CD14-positive monocyte (primary cell): ENCODE measurements at regions not wholly inside any gene's neighbourhood (a gene's known extent, or its start where the extent isn't known, plus 50 kb on each side); places are given as distances from the start of the nearest gene placed in this dataset.

Source experiments
- DNase-seq, 3 donors: peaks; one replicate each; pipeline ENCODE4 v3.0.0-alpha.2; 2011 to 2022
- H2AFZ ChIP-seq: 2 replicates; pipeline ENCODE4 v1.6.0; 2012; ENCODE audit warnings: mild to moderate bottlenecking, low read depth, low read length, inconsistent platforms; ENCODE audit not compliant: insufficient read depth, poor library complexity, severe bottlenecking
- H3K27ac ChIP-seq, 2 donors: 1 replicate in 1 of 2; 2 replicates in 1 of 2; pipeline ENCODE4 v1.5.1; 2012 to 2013; ENCODE audit warnings: low read length in 2 of 2, control low read depth in 1 of 2, inconsistent platforms in 1 of 2, low read depth in 1 of 2, mild to moderate bottlenecking in 1 of 2
- H3K27me3 ChIP-seq, 2 donors: one replicate each; pipeline versions ENCODE4 v1.6.0 to v1.6.1; 2011 to 2013; ENCODE audit warnings: low read length in 2 of 2; ENCODE audit not compliant: control insufficient read depth in 2 of 2, insufficient read depth in 2 of 2
- H3K36me3 ChIP-seq, 2 donors: replicated peaks in 1 of 2; 1 replicate in 1 of 2; 2 replicates in 1 of 2; pipeline versions ENCODE4 v1.5.1 to v1.6.1; 2012 to 2013; ENCODE audit warnings: low read length in 2 of 2, control low read depth in 1 of 2, inconsistent platforms in 1 of 2, mild to moderate bottlenecking in 1 of 2; ENCODE audit not compliant: insufficient read depth in 2 of 2, control insufficient read depth in 1 of 2
- H3K4me1 ChIP-seq, 2 donors: 1 replicate in 1 of 2; 2 replicates in 1 of 2; pipeline versions ENCODE4 v1.5.1 to v1.6.1; 2012 to 2013; ENCODE audit warnings: low read length in 2 of 2, control low read depth in 1 of 2, inconsistent platforms in 1 of 2, mild to moderate bottlenecking in 1 of 2, moderate library complexity in 1 of 2; ENCODE audit not compliant: insufficient read depth in 2 of 2, control insufficient read depth in 1 of 2
- H3K4me2 ChIP-seq: replicated peaks from 2 replicates; pipeline ENCODE3; 2012; ENCODE audit warnings: low read length, moderate library complexity, mild to moderate bottlenecking; ENCODE audit not compliant: poor library complexity, severe bottlenecking; ENCODE audit errors: extremely low read depth
- H3K4me3 ChIP-seq, 3 experiments: fragments of 200-600 bp in 1 of 3; sonication (generic) in 1 of 3; replicated peaks in 1 of 3; 1 replicate in 2 of 3; 2 replicates in 1 of 3; pipeline ENCODE4 v1.5.1; 2011 to 2013; ENCODE audit warnings: low read length in 3 of 3, mild to moderate bottlenecking in 3 of 3, control low read depth in 2 of 3, low read depth in 2 of 3, inconsistent platforms in 1 of 3, moderate library complexity in 1 of 3
- H3K79me2 ChIP-seq: 2 replicates; pipeline ENCODE4 v1.6.0; 2012; ENCODE audit warnings: mild to moderate bottlenecking, control low read depth, inconsistent platforms, low read length, moderate library complexity; ENCODE audit not compliant: insufficient read depth
- H3K9ac ChIP-seq: 2 replicates; pipeline ENCODE4 v1.6.0; 2017; ENCODE audit warnings: low read length, mild to moderate bottlenecking; ENCODE audit not compliant: insufficient read depth, poor library complexity, severe bottlenecking
- H3K9me3 ChIP-seq, 2 donors: replicated peaks in 1 of 2; 1 replicate in 1 of 2; 2 replicates in 1 of 2; pipeline versions ENCODE4 v1.5.1 to v1.6.1; 2012 to 2013; ENCODE audit warnings: low read length in 2 of 2, control low read depth in 1 of 2; ENCODE audit not compliant: control insufficient read depth in 1 of 2, insufficient read depth in 1 of 2
- H4K20me1 ChIP-seq: 2 replicates; pipeline ENCODE4 v1.6.0; 2012; ENCODE audit warnings: mild to moderate bottlenecking, low read length, control low read depth, moderate library complexity; ENCODE audit not compliant: insufficient read depth
- H3K27ac Mint-ChIP-seq, 7 donors: one replicate each; pipeline ENCODE4 v1.8.0; 2020; ENCODE audit warnings: mild to moderate bottlenecking in 7 of 7, mixed read lengths in 7 of 7, moderate library complexity in 6 of 7, inconsistent platforms in 2 of 7
- H3K27me3 Mint-ChIP-seq, 3 donors: one replicate each; pipeline ENCODE4 v1.8.0; 2021 to 2022; ENCODE audit warnings: low read depth in 3 of 3, mild to moderate bottlenecking in 3 of 3, mixed read lengths in 3 of 3, moderate library complexity in 3 of 3, inconsistent platforms in 1 of 3
- H3K36me3 Mint-ChIP-seq, 2 donors: one replicate each; pipeline ENCODE4 v1.8.0; 2020; ENCODE audit warnings: mixed read lengths in 2 of 2, inconsistent platforms in 1 of 2, mild to moderate bottlenecking in 1 of 2
- H3K4me1 Mint-ChIP-seq: one replicate; pipeline ENCODE4 v1.8.0; 2020; ENCODE audit warnings: mild to moderate bottlenecking, mixed read lengths
- H3K4me3 Mint-ChIP-seq, 2 donors: one replicate each; pipeline ENCODE4 v1.8.0; 2020; ENCODE audit warnings: mild to moderate bottlenecking in 2 of 2, mixed read lengths in 2 of 2, moderate library complexity in 1 of 2
- H3K9me3 Mint-ChIP-seq, 7 donors: one replicate each; pipeline ENCODE4 v1.8.0; 2020 to 2022; ENCODE audit warnings: mixed read lengths in 7 of 7, mild to moderate bottlenecking in 6 of 7, moderate library complexity in 6 of 7, inconsistent platforms in 2 of 7
- WGBS: methylation state at CpG from one replicate; pipeline ENCODE4 v1.1.5; 2013; ENCODE audit warnings: missing lambda C conversion rate; ENCODE audit not compliant: insufficient coverage; 5-methylcytosine and 5-hydroxymethylcytosine counted together
- intact Hi-C, 2 donors: fragments of 100-400 bp; cut with micrococcal nuclease; formaldehyde crosslinking; loops; one replicate each; pipeline versions ENCODE4 v1.15.0 to v1.15.1; 2023
- TF ChIP-seq, protein P1 (sequence below): fragments of 200-600 bp; IDR thresholded peaks from one replicate; pipeline ENCODE4 v1.8.0; 2022; ENCODE audit warnings: antibody characterized with exemption, mild to moderate bottlenecking

DNA sequence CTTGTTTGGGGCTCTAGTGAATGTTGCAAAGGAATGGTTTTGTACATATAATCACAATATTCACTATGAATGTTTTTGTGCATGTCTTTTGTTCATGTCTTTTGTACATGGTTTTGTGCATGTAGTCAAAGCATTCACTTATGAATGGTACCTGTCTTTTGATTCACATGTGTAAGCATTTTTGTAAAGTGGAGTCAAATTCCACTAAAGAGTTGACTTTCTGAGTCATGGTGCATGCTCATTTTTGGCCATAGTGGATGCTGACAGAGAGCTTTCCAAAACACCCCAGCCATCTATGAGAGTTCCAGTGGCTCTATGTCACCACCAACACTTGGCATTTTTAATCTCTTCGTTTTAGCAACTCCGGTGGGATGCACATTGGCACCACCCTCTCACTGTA lies 1185.9 kb upstream of the TMEM132C start:
- Histone ChIP-seq H4K20me1 (no peaks in the 10 kb centered on the region), H3K4me3 (no peak overlapping the region), H2AFZ (no peak overlapping the region), H3K36me3 (no peaks in the 10 kb centered on the region), H3K27ac (no peak overlapping the region), H3K4me2 (no peak overlapping the region), H3K79me2 (no peaks in the 10 kb centered on the region), H3K9me3 (no peaks in the 10 kb centered on the region), H3K4me1 (no peaks in the 10 kb centered on the region), H3K9ac (no peak overlapping the region), H3K27me3 (no peaks in the 10 kb centered on the region)
- Mint-ChIP-seq H3K9me3 (peaks cover 0 to 3% (median 0%) of the 10 kb centered on the region in 7 donors), H3K4me1 (peaks cover 8% of the 10 kb centered on the region), H3K27ac (no peak overlapping the region), H3K4me3 (no peak overlapping the region), H3K27me3 (peaks cover 0 to 4% (median 0%) of the 10 kb centered on the region in 3 donors), H3K36me3 (no peaks in the 10 kb centered on the region)
- no peak for DNase-seq
- intact Hi-C loops: no loop called here
- TF ChIP-seq, protein P1, sequence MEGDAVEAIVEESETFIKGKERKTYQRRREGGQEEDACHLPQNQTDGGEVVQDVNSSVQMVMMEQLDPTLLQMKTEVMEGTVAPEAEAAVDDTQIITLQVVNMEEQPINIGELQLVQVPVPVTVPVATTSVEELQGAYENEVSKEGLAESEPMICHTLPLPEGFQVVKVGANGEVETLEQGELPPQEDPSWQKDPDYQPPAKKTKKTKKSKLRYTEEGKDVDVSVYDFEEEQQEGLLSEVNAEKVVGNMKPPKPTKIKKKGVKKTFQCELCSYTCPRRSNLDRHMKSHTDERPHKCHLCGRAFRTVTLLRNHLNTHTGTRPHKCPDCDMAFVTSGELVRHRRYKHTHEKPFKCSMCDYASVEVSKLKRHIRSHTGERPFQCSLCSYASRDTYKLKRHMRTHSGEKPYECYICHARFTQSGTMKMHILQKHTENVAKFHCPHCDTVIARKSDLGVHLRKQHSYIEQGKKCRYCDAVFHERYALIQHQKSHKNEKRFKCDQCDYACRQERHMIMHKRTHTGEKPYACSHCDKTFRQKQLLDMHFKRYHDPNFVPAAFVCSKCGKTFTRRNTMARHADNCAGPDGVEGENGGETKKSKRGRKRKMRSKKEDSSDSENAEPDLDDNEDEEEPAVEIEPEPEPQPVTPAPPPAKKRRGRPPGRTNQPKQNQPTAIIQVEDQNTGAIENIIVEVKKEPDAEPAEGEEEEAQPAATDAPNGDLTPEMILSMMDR: no peak
- 92% methylated on average over 2 of the region's 2 CpGs for WGBS

DNA sequence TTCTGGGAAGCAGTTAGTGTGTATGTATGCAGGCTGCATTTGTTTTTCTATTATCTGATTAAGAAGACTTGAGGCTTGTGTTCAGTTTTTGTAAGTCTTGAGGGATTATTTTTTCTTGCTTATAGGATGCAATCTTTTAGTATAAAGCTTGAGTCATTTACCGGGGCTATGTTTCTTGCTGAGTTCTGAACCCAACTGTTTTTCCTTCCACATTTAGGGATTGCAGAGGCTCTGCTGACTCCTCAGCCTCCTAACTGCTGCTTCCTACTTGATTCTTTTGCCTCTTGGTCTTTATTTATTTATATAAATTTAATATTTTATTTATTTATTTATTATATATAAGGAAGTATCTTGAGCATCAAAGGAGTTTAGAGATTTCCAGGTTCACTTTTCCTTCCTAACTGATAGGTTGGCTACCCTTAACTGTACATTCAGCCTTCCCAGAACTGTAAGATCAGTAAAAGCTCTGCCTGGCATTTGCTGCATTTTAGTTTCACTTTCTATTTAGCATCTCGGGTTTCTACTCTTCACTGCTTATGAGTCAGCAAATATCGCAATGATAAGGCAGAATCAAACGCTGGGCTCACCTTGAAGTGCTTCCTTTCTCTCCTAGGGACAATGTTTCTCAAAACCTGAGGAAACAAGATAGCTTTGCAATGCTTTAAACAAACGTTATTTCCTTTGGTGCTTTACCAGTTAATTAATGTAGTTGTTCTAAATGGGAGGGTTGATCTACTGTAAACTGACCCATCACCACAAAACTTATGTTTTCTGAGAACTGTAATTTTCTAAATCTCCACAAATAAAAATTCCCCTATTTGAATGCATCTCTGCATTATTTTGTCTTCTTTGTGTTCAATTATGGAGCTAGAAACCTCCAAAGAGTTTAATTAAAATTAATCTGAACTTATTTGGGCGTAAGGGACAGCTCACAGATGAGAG lies 1183.7 kb upstream of the TMEM132C start:
- Mint-ChIP-seq H3K9me3 (peaks cover 0 to 2% (median 0%) of the 10 kb centered on the region in 7 donors), H3K4me1 (peaks cover 8% of the 10 kb centered on the region), H3K4me3 (peak overlapping the region in 1 of 2 donors; percentile 58), H3K27me3 (peaks cover 0 to 3% (median 0%) of the 10 kb centered on the region in 3 donors), H3K27ac (peak overlapping the region in 1 of 7 donors; percentile 61), H3K36me3 (no peaks in the 10 kb centered on the region)
- Histone ChIP-seq H3K79me2 (no peaks in the 10 kb centered on the region), H3K9ac (peak overlapping the region; percentile 22), H3K27me3 (no peaks in the 10 kb centered on the region), H3K9me3 (no peaks in the 10 kb centered on the region), H3K27ac (no peak overlapping the region), H3K4me3 (peak overlapping the region in 2 of 3 experiments; percentile 22 to 60), H4K20me1 (no peaks in the 10 kb centered on the region), H2AFZ (peak overlapping the region; percentile 58), H3K4me2 (peak overlapping the region; percentile 69), H3K36me3 (no peaks in the 10 kb centered on the region), H3K4me1 (no peaks in the 10 kb centered on the region)
- 0% methylated on average over 3 of the region's 6 CpGs for WGBS
- TF ChIP-seq, protein P1: no peak
- peak; percentile 0 to 46 (median 43) for DNase-seq
- intact Hi-C loops: no loop called here
